Chondrocyte (in vitro differentiated cells): ENCODE measurements at regions not wholly inside any gene's neighbourhood (a gene's known extent, or its start where the extent isn't known, plus 50 kb on each side); places are given as distances from the start of the nearest gene placed in this dataset.

Experiments used
- DNase-seq: peaks from one replicate; pipeline ENCODE4 v3.0.0; 2021; ENCODE audit warnings: mixed read lengths, low spot score
- H3K27ac Mint-ChIP-seq: one replicate; pipeline ENCODE4 v1.8.0; 2021; ENCODE audit warnings: mild to moderate bottlenecking, moderate library complexity, mixed read lengths; ENCODE audit not compliant: unreplicated experiment
- H3K27me3 Mint-ChIP-seq: 2 replicates; pipeline ENCODE4 v1.8.0; 2021; ENCODE audit warnings: low read depth, mixed read lengths
- H3K36me3 Mint-ChIP-seq: 2 replicates; pipeline ENCODE4 v1.8.0; 2021; ENCODE audit warnings: low read depth, mixed read lengths
- H3K4me1 Mint-ChIP-seq: 2 replicates; pipeline ENCODE4 v1.8.0; 2021; ENCODE audit warnings: low read depth, mild to moderate bottlenecking, mixed read lengths
- H3K4me3 Mint-ChIP-seq: one replicate; pipeline ENCODE4 v1.8.0; 2021; ENCODE audit warnings: mild to moderate bottlenecking, moderate library complexity, mixed read lengths; ENCODE audit not compliant: unreplicated experiment
- H3K9me3 Mint-ChIP-seq: 2 replicates; pipeline ENCODE4 v1.8.0; 2021; ENCODE audit warnings: low read depth, mixed read lengths
- CTCF ChIP-seq: fragments of 200-600 bp; sonication (generic); IDR thresholded peaks from 2 replicates; pipeline ENCODE4 v1.5.0; 2021; ENCODE audit warnings: antibody characterized with exemption, mild to moderate bottlenecking, moderate library complexity

GRCh38 chr6:165782134-165782533 lies 119.1 kb upstream of the PDE10A start:
- Mint-ChIP-seq H3K4me1 (no peaks in the 10 kb centered on the region), H3K4me3 (no peak overlapping the region), H3K36me3 (no peaks in the 10 kb centered on the region), H3K27ac (no peak overlapping the region), H3K27me3 (peaks cover 2% of the 10 kb centered on the region), H3K9me3 (no peaks in the 10 kb centered on the region)
- no peak for DNase-seq
- TF ChIP-seq CTCF, result no peak

GRCh38 chr6:165777680-165778079 lies 114.6 kb upstream of the PDE10A start:
- peak; percentile 11 for TF ChIP-seq CTCF
- H3K4me3 Mint-ChIP-seq, result no peak overlapping the region
- H3K36me3 Mint-ChIP-seq, result no peaks in the 10 kb centered on the region
- H3K9me3 Mint-ChIP-seq, result no peaks in the 10 kb centered on the region
- no peak for DNase-seq
- H3K27ac Mint-ChIP-seq, result no peak overlapping the region
- peaks cover 6% of the 10 kb centered on the region for H3K27me3 Mint-ChIP-seq
- no peaks in the 10 kb centered on the region for H3K4me1 Mint-ChIP-seq

GRCh38 chr6:165776691-165777090 lies 113.7 kb upstream of the PDE10A start:
- Mint-ChIP-seq H3K27me3 (peaks cover 6% of the 10 kb centered on the region), H3K4me1 (no peaks in the 10 kb centered on the region), H3K36me3 (no peaks in the 10 kb centered on the region), H3K27ac (no peak overlapping the region), H3K9me3 (no peaks in the 10 kb centered on the region), H3K4me3 (no peak overlapping the region)
- no peak for DNase-seq
- no peak for TF ChIP-seq CTCF

- H3K36me3 Mint-ChIP-seq, result no peaks in the 10 kb centered on the region
- no peak for TF ChIP-seq CTCF
- no peak overlapping the region for H3K4me3 Mint-ChIP-seq
- no peaks in the 10 kb centered on the region for H3K4me1 Mint-ChIP-seq
- no peak overlapping the region for H3K27ac Mint-ChIP-seq
- no peaks in the 10 kb centered on the region for H3K9me3 Mint-ChIP-seq
- H3K27me3 Mint-ChIP-seq, result peaks cover 6% of the 10 kb centered on the region
- DNase-seq, result no peak
Measured at GRCh38 chr6:165775721-165776120, 112.7 kb upstream of the PDE10A start.

GRCh38 chr6:165774903-165775601 lies 112.0 kb upstream of the PDE10A start:
- no peaks in the 10 kb centered on the region for H3K36me3 Mint-ChIP-seq
- H3K4me3 Mint-ChIP-seq, result no peak overlapping the region
- H3K9me3 Mint-ChIP-seq, result no peaks in the 10 kb centered on the region
- no peaks in the 10 kb centered on the region for H3K4me1 Mint-ChIP-seq
- no peak for DNase-seq
- no peak overlapping the region for H3K27ac Mint-ChIP-seq
- no peak for TF ChIP-seq CTCF
- H3K27me3 Mint-ChIP-seq, result peaks cover 6% of the 10 kb centered on the region
